Stimulated activated CD4-positive, alpha-beta T cell treated with anti-CD3 and anti-CD28 coated beads, Interleukin-15, amount 100 ng/mL, for 24 hours (primary cell): ENCODE measurements at regions not wholly inside any gene's neighbourhood (a gene's known extent, or its start where the extent isn't known, plus 50 kb on each side); places are given as distances from the start of the nearest gene placed in this dataset.

Experiments used
- DNase-seq: peaks from one replicate; pipeline ENCODE4 v3.0.0-alpha.2; 2020

GRCh38 chrX:39577985-39578869 lies 519.5 kb downstream of the BCOR start:
- peak; percentile 76 for DNase-seq

GRCh38 chrX:39580043-39580442 lies 517.7 kb downstream of the BCOR start:
- no peak for DNase-seq

- no peak for DNase-seq
These were observed 516.3 kb downstream of the BCOR start for GRCh38 chrX:39581411-39581810.

GRCh38 chrX:39582091-39582490 lies 515.7 kb downstream of the BCOR start:
- no peak for DNase-seq

GRCh38 chrX:39582976-39583375 lies 514.8 kb downstream of the BCOR start:
- no peak for DNase-seq

GRCh38 chrX:39585808-39586207 lies 511.9 kb downstream of the BCOR start:
- DNase-seq: no peak

- DNase-seq: no peak
These were observed 511.4 kb downstream of the BCOR start for GRCh38 chrX:39586359-39586758.

GRCh38 chrX:39591099-39591498 lies 506.7 kb downstream of the BCOR start:
- no peak for DNase-seq

GRCh38 chrX:39592776-39593175 lies 505.0 kb downstream of the BCOR start:
- DNase-seq: no peak

- DNase-seq: no peak
These were observed 501.8 kb downstream of the BCOR start for GRCh38 chrX:39595977-39596376.

GRCh38 chrX:39596437-39596836 lies 501.3 kb downstream of the BCOR start:
- DNase-seq: no peak

GRCh38 chrX:39599339-39599738 lies 498.4 kb downstream of the BCOR start:
- DNase-seq: no peak

GRCh38 chrX:39600222-39600621 lies 497.5 kb downstream of the BCOR start:
- DNase-seq: no peak

- no peak for DNase-seq
These were observed 496.3 kb downstream of the BCOR start for GRCh38 chrX:39601231-39602177.

- no peak for DNase-seq
These were observed 495.6 kb downstream of the BCOR start for GRCh38 chrX:39602195-39602594.

GRCh38 chrX:39603230-39603629 lies 494.5 kb downstream of the BCOR start:
- no peak for DNase-seq

GRCh38 chrX:39605183-39605582 lies 492.6 kb downstream of the BCOR start:
- no peak for DNase-seq

GRCh38 chrX:39605866-39606265 lies 491.9 kb downstream of the BCOR start:
- DNase-seq: no peak

- DNase-seq: no peak
These were observed 487.8 kb downstream of the BCOR start for GRCh38 chrX:39609941-39610340.

- no peak for DNase-seq
These were observed 486.3 kb downstream of the BCOR start for GRCh38 chrX:39611468-39611867.

GRCh38 chrX:39613482-39613995 lies 484.2 kb downstream of the BCOR start:
- peak; percentile 51 for DNase-seq

GRCh38 chrX:39613997-39614679 lies 483.6 kb downstream of the BCOR start:
- DNase-seq: peak; percentile 85

- no peak for DNase-seq
These were observed 483.1 kb downstream of the BCOR start for GRCh38 chrX:39614680-39614998.
